Epithelial cell of esophagus (primary cell): ENCODE measurements at regions not wholly inside any gene's neighbourhood (a gene's known extent, or its start where the extent isn't known, plus 50 kb on each side); places are given as distances from the start of the nearest gene placed in this dataset.

ENCODE experiments used
- DNase-seq: peaks from one replicate; pipeline ENCODE4 v3.0.0; 2010; ENCODE audit warnings: low read depth
- H3K4me3 ChIP-seq: 2 replicates; pipeline ENCODE4 v1.5.1; 2011; ENCODE audit warnings: mild to moderate bottlenecking, low read length, control low read depth
- TF ChIP-seq, protein P1 (sequence below): IDR thresholded peaks from 2 replicates; pipeline ENCODE4 v1.5.1; 2011; ENCODE audit warnings: low read depth, mild to moderate bottlenecking, low read length, control low read depth, inconsistent platforms; ENCODE audit not compliant: insufficient read depth; ENCODE audit errors: missing control alignments

- no peak overlapping the region for H3K4me3 ChIP-seq
- TF ChIP-seq, protein P1, sequence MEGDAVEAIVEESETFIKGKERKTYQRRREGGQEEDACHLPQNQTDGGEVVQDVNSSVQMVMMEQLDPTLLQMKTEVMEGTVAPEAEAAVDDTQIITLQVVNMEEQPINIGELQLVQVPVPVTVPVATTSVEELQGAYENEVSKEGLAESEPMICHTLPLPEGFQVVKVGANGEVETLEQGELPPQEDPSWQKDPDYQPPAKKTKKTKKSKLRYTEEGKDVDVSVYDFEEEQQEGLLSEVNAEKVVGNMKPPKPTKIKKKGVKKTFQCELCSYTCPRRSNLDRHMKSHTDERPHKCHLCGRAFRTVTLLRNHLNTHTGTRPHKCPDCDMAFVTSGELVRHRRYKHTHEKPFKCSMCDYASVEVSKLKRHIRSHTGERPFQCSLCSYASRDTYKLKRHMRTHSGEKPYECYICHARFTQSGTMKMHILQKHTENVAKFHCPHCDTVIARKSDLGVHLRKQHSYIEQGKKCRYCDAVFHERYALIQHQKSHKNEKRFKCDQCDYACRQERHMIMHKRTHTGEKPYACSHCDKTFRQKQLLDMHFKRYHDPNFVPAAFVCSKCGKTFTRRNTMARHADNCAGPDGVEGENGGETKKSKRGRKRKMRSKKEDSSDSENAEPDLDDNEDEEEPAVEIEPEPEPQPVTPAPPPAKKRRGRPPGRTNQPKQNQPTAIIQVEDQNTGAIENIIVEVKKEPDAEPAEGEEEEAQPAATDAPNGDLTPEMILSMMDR = no peak
- peak; percentile 97 for DNase-seq
Observed at GRCh38 chr7:17638727-17639126, 301.6 kb downstream of the SNX13 start.

GRCh38 chr7:17640730-17641377 is 299.4 kb downstream of the SNX13 start:
- TF ChIP-seq, protein P1 = peak; percentile 74
- peak; percentile 60 for DNase-seq
- H3K4me3 ChIP-seq = no peak overlapping the region

- TF ChIP-seq, protein P1 = no peak
- DNase-seq = no peak
- no peak overlapping the region for H3K4me3 ChIP-seq
Observed at GRCh38 chr7:17645500-17645899, 294.8 kb downstream of the SNX13 start.

DNA sequence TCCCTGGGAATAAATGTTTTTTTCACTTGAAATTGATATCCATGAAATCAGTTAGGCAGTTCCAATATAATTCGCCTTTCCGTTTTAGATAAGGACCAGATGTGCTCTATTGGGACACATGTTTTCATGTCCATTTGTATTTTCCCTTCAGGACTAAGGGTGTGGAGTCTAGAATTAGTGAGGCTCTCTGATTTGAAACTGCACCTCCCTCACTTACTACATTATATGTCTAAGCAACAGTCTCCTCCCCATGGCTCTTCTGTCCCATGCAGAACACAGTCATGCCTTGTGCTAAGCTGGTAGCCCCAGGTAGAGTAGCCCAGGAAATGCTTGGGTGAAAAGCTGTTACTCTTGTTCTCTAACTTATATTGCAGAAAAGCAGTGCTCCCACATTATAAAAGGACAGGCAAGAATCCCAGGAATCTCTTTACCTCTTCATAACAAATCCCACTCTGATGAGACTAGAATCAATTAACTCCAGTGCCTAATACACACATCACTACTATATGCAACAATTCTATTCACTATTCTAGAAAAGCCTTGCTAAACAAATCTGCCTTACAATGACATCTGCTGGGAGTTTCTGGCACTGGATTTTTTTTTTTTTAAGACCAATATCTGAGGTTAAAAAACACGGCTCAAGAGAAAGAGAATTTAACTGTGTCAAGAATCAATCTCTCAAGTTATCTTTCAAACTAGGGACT is 293.9 kb downstream of the SNX13 start:
- H3K4me3 ChIP-seq = no peak overlapping the region
- DNase-seq = peak; percentile 57
- TF ChIP-seq, protein P1 = peak; percentile 51

DNA sequence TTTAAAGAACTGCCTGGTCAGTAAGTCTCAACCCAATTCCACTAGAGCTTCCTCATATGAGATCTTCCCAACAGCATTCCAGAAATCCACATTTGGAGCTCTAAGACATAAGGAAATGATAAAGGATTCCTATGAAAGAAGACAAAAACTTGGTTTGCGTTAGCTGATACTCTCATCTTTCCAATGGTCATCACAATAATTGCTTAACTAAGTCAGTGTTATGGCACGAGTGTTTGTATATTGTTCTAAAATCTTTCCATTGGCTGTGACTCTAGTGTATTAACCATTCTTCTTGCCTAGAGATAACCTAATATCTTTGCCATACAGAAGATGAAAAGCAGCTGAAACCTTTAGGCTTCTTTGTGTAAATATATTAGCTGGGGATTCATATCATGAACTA is 289.0 kb downstream of the SNX13 start:
- H3K4me3 ChIP-seq = no peak overlapping the region
- no peak for DNase-seq
- TF ChIP-seq, protein P1 = no peak

DNA sequence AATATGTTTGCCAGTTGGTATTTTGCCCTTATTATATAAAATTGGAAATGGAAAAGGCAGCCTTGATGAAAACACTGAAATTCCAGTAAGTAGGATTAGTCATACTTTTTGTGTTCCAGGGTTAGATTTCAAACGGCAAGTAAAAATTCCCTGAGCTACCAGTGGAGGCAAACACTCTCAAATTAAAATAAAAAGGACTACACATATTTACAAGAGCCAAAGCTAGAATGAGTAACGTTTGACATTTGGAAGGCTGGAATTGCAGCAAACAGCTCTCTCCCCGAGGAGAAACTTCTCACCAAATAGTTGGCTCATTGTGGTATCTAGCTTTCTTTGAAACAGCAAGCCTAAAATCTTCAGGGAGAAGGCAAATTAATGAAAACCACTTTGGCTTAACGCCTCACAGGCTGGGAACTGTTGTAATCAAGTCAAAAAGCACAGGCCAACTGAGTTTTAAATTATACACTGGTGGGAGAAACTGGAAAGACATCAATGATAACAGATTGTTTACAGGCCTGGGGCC is 288.4 kb downstream of the SNX13 start:
- TF ChIP-seq, protein P1 = peak; percentile 24
- DNase-seq = peak; percentile 55
- H3K4me3 ChIP-seq = no peak overlapping the region
